Osteocyte (in vitro differentiated cells): ENCODE measurements at regions not wholly inside any gene's neighbourhood (a gene's known extent, or its start where the extent isn't known, plus 50 kb on each side); places are given as distances from the start of the nearest gene placed in this dataset.

ENCODE experiments used
- DNase-seq: peaks from one replicate; pipeline ENCODE4 v3.0.0; 2021; ENCODE audit warnings: mixed read lengths; ENCODE audit not compliant: unreplicated experiment; ENCODE audit errors: extremely low spot score
- H3K27ac Mint-ChIP-seq: one replicate; pipeline ENCODE4 v1.8.0; 2021; ENCODE audit warnings: mild to moderate bottlenecking, mixed read lengths; ENCODE audit not compliant: unreplicated experiment
- H3K27me3 Mint-ChIP-seq: one replicate; pipeline ENCODE4 v1.8.0; 2021; ENCODE audit warnings: mixed read lengths; ENCODE audit not compliant: unreplicated experiment
- H3K36me3 Mint-ChIP-seq: one replicate; pipeline ENCODE4 v1.8.0; 2021; ENCODE audit warnings: mixed read lengths; ENCODE audit not compliant: unreplicated experiment
- H3K4me1 Mint-ChIP-seq: one replicate; pipeline ENCODE4 v1.8.0; 2021; ENCODE audit warnings: mixed read lengths; ENCODE audit not compliant: unreplicated experiment
- H3K4me3 Mint-ChIP-seq: one replicate; pipeline ENCODE4 v1.8.0; 2021; ENCODE audit warnings: mild to moderate bottlenecking, moderate library complexity, mixed read lengths; ENCODE audit not compliant: unreplicated experiment
- H3K9me3 Mint-ChIP-seq: one replicate; pipeline ENCODE4 v1.8.0; 2021; ENCODE audit warnings: mixed read lengths; ENCODE audit not compliant: unreplicated experiment
- TF ChIP-seq, protein P1 (sequence below): fragments of 200-600 bp; sonication (generic); IDR thresholded peaks from 2 replicates; pipeline ENCODE4 v1.5.0; 2021; ENCODE audit warnings: antibody characterized with exemption, mild to moderate bottlenecking, moderate library complexity

DNA sequence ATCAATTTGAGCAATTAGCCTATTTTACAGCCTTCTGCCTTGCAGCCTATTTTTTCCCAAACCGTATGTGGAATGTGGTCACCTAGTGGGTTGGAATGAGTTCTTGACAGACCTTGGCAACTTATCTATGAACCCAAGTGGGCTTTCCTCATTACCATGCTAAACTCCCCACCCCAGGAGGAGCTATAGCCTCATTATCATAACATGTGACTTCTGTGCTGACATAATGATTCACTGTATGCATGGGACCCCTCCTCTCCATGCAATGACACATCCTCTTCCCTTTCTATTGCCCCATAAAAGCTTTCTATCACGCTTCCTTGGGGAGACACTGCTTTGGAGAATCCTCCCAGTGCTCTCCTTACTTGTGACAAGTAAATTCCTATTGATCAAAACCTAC, 83.5 kb upstream of the FHIT start:
- H3K27me3 Mint-ChIP-seq: no peaks in the 10 kb centered on the region
- TF ChIP-seq, protein P1, sequence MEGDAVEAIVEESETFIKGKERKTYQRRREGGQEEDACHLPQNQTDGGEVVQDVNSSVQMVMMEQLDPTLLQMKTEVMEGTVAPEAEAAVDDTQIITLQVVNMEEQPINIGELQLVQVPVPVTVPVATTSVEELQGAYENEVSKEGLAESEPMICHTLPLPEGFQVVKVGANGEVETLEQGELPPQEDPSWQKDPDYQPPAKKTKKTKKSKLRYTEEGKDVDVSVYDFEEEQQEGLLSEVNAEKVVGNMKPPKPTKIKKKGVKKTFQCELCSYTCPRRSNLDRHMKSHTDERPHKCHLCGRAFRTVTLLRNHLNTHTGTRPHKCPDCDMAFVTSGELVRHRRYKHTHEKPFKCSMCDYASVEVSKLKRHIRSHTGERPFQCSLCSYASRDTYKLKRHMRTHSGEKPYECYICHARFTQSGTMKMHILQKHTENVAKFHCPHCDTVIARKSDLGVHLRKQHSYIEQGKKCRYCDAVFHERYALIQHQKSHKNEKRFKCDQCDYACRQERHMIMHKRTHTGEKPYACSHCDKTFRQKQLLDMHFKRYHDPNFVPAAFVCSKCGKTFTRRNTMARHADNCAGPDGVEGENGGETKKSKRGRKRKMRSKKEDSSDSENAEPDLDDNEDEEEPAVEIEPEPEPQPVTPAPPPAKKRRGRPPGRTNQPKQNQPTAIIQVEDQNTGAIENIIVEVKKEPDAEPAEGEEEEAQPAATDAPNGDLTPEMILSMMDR: no peak
- no peaks in the 10 kb centered on the region for H3K4me1 Mint-ChIP-seq
- no peak overlapping the region for H3K27ac Mint-ChIP-seq
- no peaks in the 10 kb centered on the region for H3K36me3 Mint-ChIP-seq
- no peak for DNase-seq
- H3K9me3 Mint-ChIP-seq: no peaks in the 10 kb centered on the region
- H3K4me3 Mint-ChIP-seq: no peak overlapping the region

DNA sequence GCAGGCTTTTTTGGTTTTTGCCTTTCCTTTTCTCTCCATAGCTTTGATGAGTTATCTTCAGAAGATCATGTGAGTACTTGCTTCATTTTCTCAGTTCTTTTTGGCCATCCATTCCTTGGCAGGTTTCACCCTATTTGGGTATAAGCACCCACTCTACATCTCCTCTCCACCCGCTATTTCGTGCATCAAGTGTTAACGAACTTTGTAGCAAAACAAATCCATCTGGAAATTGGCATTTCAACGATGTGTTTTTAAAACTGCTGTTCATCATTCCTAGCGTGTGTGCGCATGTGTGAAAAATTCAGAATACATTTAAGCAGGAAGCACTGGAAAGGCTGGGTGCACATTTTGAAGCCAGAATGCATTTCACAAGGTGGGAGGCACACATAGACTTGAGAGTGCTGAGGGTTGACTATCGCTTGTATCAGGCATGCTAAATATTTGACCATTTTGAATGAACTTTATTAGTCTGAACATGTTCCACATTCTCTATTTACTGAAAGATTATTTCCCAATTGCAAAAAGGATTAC, 89.7 kb upstream of the FHIT start:
- TF ChIP-seq, protein P1: no peak
- no peaks in the 10 kb centered on the region for H3K36me3 Mint-ChIP-seq
- H3K27ac Mint-ChIP-seq: no peak overlapping the region
- no peak for DNase-seq
- no peak overlapping the region for H3K4me3 Mint-ChIP-seq
- H3K9me3 Mint-ChIP-seq: peaks cover 4% of the 10 kb centered on the region
- no peaks in the 10 kb centered on the region for H3K27me3 Mint-ChIP-seq
- no peaks in the 10 kb centered on the region for H3K4me1 Mint-ChIP-seq

DNA sequence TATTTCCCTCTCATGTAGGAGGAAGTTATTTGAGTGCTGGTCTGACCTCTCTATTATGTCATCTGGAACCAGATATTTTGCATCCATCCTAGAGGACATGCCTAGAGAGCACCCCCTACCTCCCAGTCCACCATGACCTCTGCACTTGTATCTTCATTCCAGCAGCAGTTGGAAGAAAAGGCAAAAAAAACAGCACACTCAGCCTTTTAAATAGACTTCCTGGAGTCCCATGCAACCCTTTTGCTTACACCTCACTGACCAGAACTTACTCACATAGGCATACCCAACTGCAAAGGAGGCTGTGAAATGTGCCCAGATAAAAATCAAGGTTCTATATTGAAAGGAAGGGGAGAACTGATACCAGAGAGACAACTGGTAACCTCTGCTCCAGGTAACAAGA, 92.3 kb upstream of the FHIT start:
- Mint-ChIP-seq H3K9me3 (peaks cover 4% of the 10 kb centered on the region), H3K27ac (no peak overlapping the region), H3K27me3 (peaks cover 3% of the 10 kb centered on the region), H3K4me3 (no peak overlapping the region), H3K4me1 (no peaks in the 10 kb centered on the region), H3K36me3 (no peaks in the 10 kb centered on the region)
- TF ChIP-seq, protein P1: no peak
- no peak for DNase-seq

DNA sequence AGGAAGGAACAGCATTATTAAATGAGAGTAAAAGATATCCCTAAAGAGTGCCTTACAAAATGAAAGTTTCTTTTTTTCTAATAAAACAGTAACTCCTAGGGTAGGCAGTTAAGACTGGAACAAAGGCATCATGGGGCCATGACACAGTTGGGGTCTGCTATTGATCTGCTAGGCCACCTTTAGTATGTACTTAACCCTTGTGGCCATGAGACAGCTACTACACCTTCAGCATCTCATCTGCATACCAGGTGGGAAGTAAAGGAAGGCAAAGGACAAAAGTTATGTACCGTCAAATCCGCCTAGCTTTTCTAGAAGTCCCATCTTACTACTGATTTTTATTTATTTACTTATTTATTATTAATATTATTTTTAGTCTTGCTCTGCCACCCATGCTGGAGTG, 93.8 kb upstream of the FHIT start:
- H3K36me3 Mint-ChIP-seq: no peaks in the 10 kb centered on the region
- no peak overlapping the region for H3K4me3 Mint-ChIP-seq
- H3K4me1 Mint-ChIP-seq: no peaks in the 10 kb centered on the region
- H3K9me3 Mint-ChIP-seq: peaks cover 4% of the 10 kb centered on the region
- peaks cover 3% of the 10 kb centered on the region for H3K27me3 Mint-ChIP-seq
- H3K27ac Mint-ChIP-seq: no peak overlapping the region
- DNase-seq: no peak
- TF ChIP-seq, protein P1: no peak

DNA sequence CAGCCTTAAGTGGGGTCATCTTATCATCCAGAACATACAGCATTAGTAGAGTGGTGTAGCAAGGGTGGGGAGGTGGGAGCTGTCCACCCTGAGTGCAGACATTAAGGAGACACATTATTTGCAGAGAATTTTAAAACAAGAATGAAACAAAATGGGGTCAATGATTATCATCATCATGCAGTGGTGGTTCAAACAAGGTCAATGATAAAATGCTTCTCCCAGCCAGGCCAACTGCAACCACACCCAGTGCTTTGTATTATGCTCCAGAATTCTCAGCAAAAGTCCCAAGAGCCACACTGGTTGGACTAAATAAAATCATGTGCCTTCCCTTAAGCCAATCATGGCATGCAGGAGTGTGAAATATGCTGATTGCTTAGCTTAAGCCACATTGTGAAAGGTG, 96.7 kb upstream of the FHIT start:
- Mint-ChIP-seq H3K27ac (no peak overlapping the region), H3K4me3 (no peak overlapping the region), H3K9me3 (peaks cover 4% of the 10 kb centered on the region), H3K36me3 (no peaks in the 10 kb centered on the region), H3K27me3 (peaks cover 3% of the 10 kb centered on the region), H3K4me1 (no peaks in the 10 kb centered on the region)
- DNase-seq: no peak
- TF ChIP-seq, protein P1: no peak
